ENCODE measurements at regions not wholly inside any gene's neighbourhood (a gene's known extent, or its start where the extent isn't known, plus 50 kb on each side); places are given as distances from the start of the nearest gene placed in this dataset.

GRCh38 chrX:96052078-96052477 lies 632.6 kb upstream of the DIAPH2 start:
- Histone ChIP-seq H4K8ac (ENCODE audit: extremely low read depth, insufficient read depth, low read length) (no peak overlapping the region), H3K23me2 (ENCODE audit: low read depth, low read length) (no peaks in the 10 kb centered on the region), H2BK12ac (ENCODE audit: low read depth, low read length) (no peak overlapping the region), H3K36me3 (ENCODE audit: control insufficient read depth in 2 of 4, insufficient read depth in 4 of 4, low read length in 3 of 4) (no peaks in the 10 kb centered on the region), H3K79me2 (ENCODE audit: control insufficient read depth in 1 of 2, insufficient read depth in 2 of 2, low read length in 2 of 2) (no peaks in the 10 kb centered on the region), H3K4ac (replicated peaks; ENCODE audit: insufficient read length, low read depth, low read length) (no peak overlapping the region), H2AK5ac (ENCODE audit: low read depth, low read length) (no peak overlapping the region), H3K4me2 (ENCODE audit: insufficient read depth in 1 of 2, low read depth in 2 of 2, low read length in 2 of 2) (no peak overlapping the region), H2AFZ (ENCODE audit: low read length) (no peak overlapping the region), H3K56ac (replicated peaks; ENCODE audit: insufficient read length, low read depth, low read length) (no peak overlapping the region), H3K18ac (ENCODE audit: extremely low read depth, low read length) (no peak overlapping the region), H3K9me3 (ENCODE audit: insufficient read depth in 2 of 2, low read depth in 1 of 2, low read length in 1 of 2) (no peaks in the 10 kb centered on the region), H4K5ac (ENCODE audit: insufficient read length, low read depth, low read length) (no peak overlapping the region), H2BK5ac (ENCODE audit: low read depth, low read length) (no peak overlapping the region), H3K14ac (ENCODE audit: insufficient read length) (no peak overlapping the region), H2BK20ac (ENCODE audit: low read length) (no peak overlapping the region), H2BK120ac (replicated peaks; ENCODE audit: low read depth, low read length) (no peak overlapping the region), H4K20me1 (replicated peaks in 1 of 2; ENCODE audit: control insufficient read depth in 1 of 2, insufficient read depth in 2 of 2, low read length in 2 of 2) (no peaks in the 10 kb centered on the region), H3K4me3 (ENCODE audit: extremely low read depth in 1 of 4, insufficient read depth in 2 of 4, low read depth in 3 of 4, low read length in 4 of 4) (no peak overlapping the region), H4K91ac (replicated peaks; ENCODE audit: insufficient read length, low read length) (no peak overlapping the region), H3K9ac (replicated peaks in 1 of 4; ENCODE audit: extremely low read depth in 1 of 4, low read depth in 3 of 4, low read length in 3 of 4) (no peak overlapping the region), H3K79me1 (ENCODE audit: low read depth, low read length) (no peaks in the 10 kb centered on the region), H3K4me1 (replicated peaks in 1 of 4; ENCODE audit: control insufficient read depth in 3 of 4, insufficient read depth in 4 of 4, low read length in 3 of 4) (no peaks in the 10 kb centered on the region), H3K27me3 (replicated peaks in 1 of 4; ENCODE audit: control insufficient read depth in 3 of 4, extremely low read depth in 1 of 4, insufficient read depth in 3 of 4, low read length in 3 of 4) (no peaks in the 10 kb centered on the region), H3K23ac (ENCODE audit: insufficient read length) (no peak overlapping the region), H3K27ac (ENCODE audit: low read depth, low read length) (no peak overlapping the region), H2BK15ac (ENCODE audit: low read length) (no peak overlapping the region)
- CTCF ChIA-PET (ENCODE audit: partially characterized antibody) = no interaction called here
- DNase-seq (ENCODE audit: low read depth in 1 of 2, low spot score in 2 of 2) (no peak), FAIRE-seq (no peak)
- POLR2A ChIA-PET (ENCODE audit: partially characterized antibody) = no interaction called here
- no peak for TF ChIP-seq SIRT6 (IDR thresholded peaks at IDR 0.05; ENCODE audit: low read length)
- WGBS, 2 experiments (ENCODE audit: extremely low coverage in 1 of 2, insufficient coverage in 1 of 2, insufficient read length in 1 of 2, insufficient replicate concordance in 2 of 2, low coverage in 1 of 2, low lambda C conversion rate in 2 of 2, missing lambda C conversion rate in 1 of 2) = 78% methylated on average over 1 of the region's 2 CpGs; no CpG with 5 or more reads in 1 of the 2 experiments

Measured in H1 (cell line).